ENCODE measurements at regions not wholly inside any gene's neighbourhood (a gene's known extent, or its start where the extent isn't known, plus 50 kb on each side); places are given as distances from the start of the nearest gene placed in this dataset.

GRCh38 chr3:147161833-147162232, 244.5 kb downstream of the ZIC4 start:
- no peak for TF ChIP-seq EZH2 (IDR thresholded peaks at IDR 0.05)
- TF ChIP-seq POLR2AphosphoS5 (IDR thresholded peaks at IDR 0.05; ENCODE audit: borderline replicate concordance, low read depth, low read length), result no peak
- no peak for TF ChIP-seq FOXP2 (optimal IDR thresholded peaks at IDR 0.05; ENCODE audit: control extremely low read depth, extremely low read length, insufficient read depth)
